IMR-90 (cell line): ENCODE measurements at regions not wholly inside any gene's neighbourhood (a gene's known extent, or its start where the extent isn't known, plus 50 kb on each side); places are given as distances from the start of the nearest gene placed in this dataset.

ENCODE experiments used
- ATAC-seq: fragments of 200-7000 bp; cut with Tn5 transposase; 2 replicates; pipeline ENCODE4 v1.9.1; 2020; ENCODE audit warnings: low read depth, mild to moderate bottlenecking, moderate library complexity
- BruUV-seq: library from RNA; stranded (reverse); fragments of 400-500 nt; replicated peaks from 2 replicates; lab custom pipeline; 2021; lab: Mats Ljungman, UMichigan
- CTCF ChIA-PET: fragments of 300-600 bp; formaldehyde crosslinking; extraction: SDS; loops from one replicate; lab custom pipeline; 2021; ENCODE audit warnings: antibody characterized with exemption; lab: Yijun Ruan, JAX
- POLR2A ChIA-PET: fragments of 300-600 bp; sonication (Branson Sonifier 250); formaldehyde crosslinking; loops from one replicate; lab custom pipeline; 2022; ENCODE audit warnings: antibody characterized with exemption; ENCODE audit not compliant: unreplicated experiment; lab: Charles Lee
- DNase-seq: peaks from one replicate; pipeline ENCODE4 v3.0.0; 2013
- H2AFZ ChIP-seq: replicated peaks from 2 replicates; pipeline ENCODE3; 2013; ENCODE audit warnings: low read length, mild to moderate bottlenecking; ENCODE audit not compliant: poor library complexity
- H2AK5ac ChIP-seq: 2 replicates; pipeline ENCODE4 v1.6.1; 2013; ENCODE audit warnings: low read depth, low read length, inconsistent platforms
- H2AK9ac ChIP-seq: replicated peaks from 2 replicates; pipeline ENCODE3; 2013; ENCODE audit warnings: mild to moderate bottlenecking, low read depth, low read length, moderate library complexity; ENCODE audit not compliant: poor library complexity
- H2BK120ac ChIP-seq: 2 replicates; pipeline ENCODE4 v1.6.1; 2013; ENCODE audit warnings: low read depth, low read length, inconsistent platforms
- H2BK15ac ChIP-seq: 3 replicates; pipeline ENCODE4 v1.6.1; 2013; ENCODE audit warnings: low read depth, low read length, inconsistent platforms
- H2BK20ac ChIP-seq: 2 replicates; pipeline ENCODE4 v1.6.1; 2013; ENCODE audit warnings: low read depth, mild to moderate bottlenecking, inconsistent platforms, low read length, moderate library complexity
- H2BK5ac ChIP-seq: 2 replicates; pipeline ENCODE4 v1.6.1; 2013; ENCODE audit warnings: mild to moderate bottlenecking, low read depth, low read length, inconsistent platforms; ENCODE audit not compliant: poor library complexity, severe bottlenecking
- H3K14ac ChIP-seq: replicated peaks from 2 replicates; pipeline ENCODE4 v1.6.1; 2013; ENCODE audit warnings: low read depth, low read length, inconsistent platforms
- H3K18ac ChIP-seq: 2 replicates; pipeline ENCODE4 v1.6.1; 2013; ENCODE audit warnings: low read depth, low read length, control low read depth
- H3K23ac ChIP-seq: 2 replicates; pipeline ENCODE4 v1.6.1; 2013; ENCODE audit warnings: low read depth, low read length, inconsistent platforms
- H3K27ac ChIP-seq: 2 replicates; pipeline ENCODE4 v1.5.1; 2013; ENCODE audit warnings: mild to moderate bottlenecking, control low read depth, low read length; ENCODE audit not compliant: insufficient read depth
- H3K27me3 ChIP-seq: 2 replicates; pipeline ENCODE4 v1.6.1; 2013; ENCODE audit warnings: low read length; ENCODE audit not compliant: control insufficient read depth, insufficient read depth
- H3K36me3 ChIP-seq: 2 replicates; pipeline ENCODE4 v1.6.1; 2013; ENCODE audit warnings: low read length, mixed read lengths; ENCODE audit not compliant: control insufficient read depth, insufficient read depth
- H3K4ac ChIP-seq: 2 replicates; pipeline ENCODE4 v1.6.1; 2013; ENCODE audit warnings: low read depth, low read length, inconsistent platforms
- H3K4me1 ChIP-seq: 2 replicates; pipeline ENCODE4 v1.6.1; 2013; ENCODE audit warnings: low read length, mixed read lengths; ENCODE audit not compliant: control insufficient read depth, insufficient read depth
- H3K4me2 ChIP-seq: 2 replicates; pipeline ENCODE4 v1.6.1; 2013; ENCODE audit warnings: low read depth, mild to moderate bottlenecking, control low read depth, low read length, moderate library complexity
- H3K4me3 ChIP-seq: 2 replicates; pipeline ENCODE4 v1.5.1; 2013; ENCODE audit warnings: low read depth, mild to moderate bottlenecking, control low read depth, low read length, moderate library complexity; ENCODE audit not compliant: insufficient read depth
- H3K56ac ChIP-seq: 2 replicates; pipeline ENCODE4 v1.6.1; 2013; ENCODE audit warnings: low read length, inconsistent platforms; ENCODE audit not compliant: insufficient read depth; ENCODE audit errors: extremely low read depth
- H3K79me1 ChIP-seq, 2 experiments: 2 replicates each; pipeline ENCODE4 v1.6.1; 2013; ENCODE audit warnings: low read length in 2 of 2, inconsistent platforms in 1 of 2, low read depth in 1 of 2
- H3K9ac ChIP-seq: 2 replicates; pipeline ENCODE4 v1.6.1; 2013; ENCODE audit warnings: low read depth, low read length, control low read depth
- H3K9me1 ChIP-seq: 2 replicates; pipeline ENCODE4 v1.6.1; 2013; ENCODE audit warnings: low read length, inconsistent platforms; ENCODE audit not compliant: insufficient read depth
- H3K9me3 ChIP-seq: 2 replicates; pipeline ENCODE4 v1.6.1; 2013; ENCODE audit warnings: low read length; ENCODE audit not compliant: control insufficient read depth, insufficient read depth
- H4K20me1 ChIP-seq: 2 replicates; pipeline ENCODE4 v1.6.1; 2013; ENCODE audit warnings: low read length, inconsistent platforms; ENCODE audit not compliant: insufficient read depth
- H4K5ac ChIP-seq: 2 replicates; pipeline ENCODE4 v1.6.1; 2013; ENCODE audit warnings: mild to moderate bottlenecking, low read depth, low read length, control low read depth
- H4K8ac ChIP-seq, 2 experiments: 2 replicates each; pipeline ENCODE4 v1.6.1; 2013; ENCODE audit warnings: low read depth in 2 of 2, low read length in 2 of 2, control low read depth in 1 of 2, inconsistent platforms in 1 of 2
- H4K91ac ChIP-seq: 2 replicates; pipeline ENCODE4 v1.6.1; 2013; ENCODE audit warnings: low read depth, low read length, inconsistent platforms; ENCODE audit not compliant: insufficient read depth
- BHLHE40 ChIP-seq: fragments of 150-350 bp; IDR thresholded peaks from 2 replicates; pipeline ENCODE4 v1.6.1; 2016; ENCODE audit warnings: mild to moderate bottlenecking, low read depth, low read length
- CEBPB ChIP-seq: IDR thresholded peaks from 2 replicates; pipeline ENCODE4 v1.6.1; 2012; ENCODE audit warnings: low read depth, low read length, improper control_type of control experiment
- CHD1 ChIP-seq: IDR thresholded peaks from 2 replicates; pipeline ENCODE4 v1.6.1; 2012; ENCODE audit warnings: low read depth, low read length, improper control_type of control experiment
- FOS ChIP-seq: fragments of 150-350 bp; IDR thresholded peaks from 2 replicates; pipeline ENCODE4 v1.6.1; 2016; ENCODE audit warnings: low read depth, low read length
- MAFK ChIP-seq: IDR thresholded peaks from 2 replicates; pipeline ENCODE4 v1.6.1; 2012; ENCODE audit warnings: low read depth, low read length, improper control_type of control experiment
- MAZ ChIP-seq: IDR thresholded peaks from 2 replicates; pipeline ENCODE4 v1.6.1; 2012; ENCODE audit warnings: low read depth, mild to moderate bottlenecking, low read length, improper control_type of control experiment, moderate library complexity, borderline replicate concordance
- MXI1 ChIP-seq: IDR thresholded peaks from 2 replicates; pipeline ENCODE4 v1.6.1; 2012; ENCODE audit warnings: low read depth, mild to moderate bottlenecking, low read length, moderate library complexity, borderline replicate concordance
- NFE2L2 ChIP-seq: fragments of 150-350 bp; IDR thresholded peaks from 2 replicates; pipeline ENCODE4 v1.6.1; 2016; ENCODE audit warnings: low read depth, mild to moderate bottlenecking, low read length
- POLR2A ChIP-seq: IDR thresholded peaks from 2 replicates; pipeline ENCODE4 v1.6.1; 2012; ENCODE audit warnings: mild to moderate bottlenecking, low read depth, low read length
- RAD21 ChIP-seq: IDR thresholded peaks from 2 replicates; pipeline ENCODE4 v1.6.1; 2012; ENCODE audit warnings: low read length, improper control_type of control experiment
- RCOR1 ChIP-seq: IDR thresholded peaks from 2 replicates; pipeline ENCODE4 v1.6.1; 2012; ENCODE audit warnings: mild to moderate bottlenecking, low read length, improper control_type of control experiment; ENCODE audit not compliant: insufficient replicate concordance
- RFX5 ChIP-seq: IDR thresholded peaks from 2 replicates; pipeline ENCODE4 v1.8.0; 2012; ENCODE audit warnings: low read depth, mild to moderate bottlenecking, low read length, moderate library complexity
- SMC3 ChIP-seq: fragments of 150-350 bp; IDR thresholded peaks from 2 replicates; pipeline ENCODE4 v1.6.1; 2016; ENCODE audit warnings: low read depth, mild to moderate bottlenecking, antibody characterized with exemption, low read length, moderate library complexity
- WGBS, 2 experiments: methylation state at CpG; one replicate each; pipeline versions ENCODE4 v1.1.5 to v1.1.7; 2013; ENCODE audit warnings: missing lambda C conversion rate in 2 of 2; ENCODE audit not compliant: insufficient read length in 1 of 2; ENCODE audit errors: extremely low coverage in 2 of 2; 5-methylcytosine and 5-hydroxymethylcytosine counted together
- dilution Hi-C: fragments of 300-500 bp; cut with HindIII; formaldehyde crosslinking; loops from one replicate; pipeline ENCODE4 v1.14.3; 2018; ENCODE audit warnings: low sequenced_read_pairs; ENCODE audit not compliant: unreplicated experiment
- in situ Hi-C: fragments of 300-500 bp; cut with MboI; formaldehyde crosslinking; loops from 3 replicates; pipeline ENCODE4 v1.14.3; 2019; ENCODE audit warnings: low sequenced_read_pairs, inconsistent platforms, mixed read lengths
- intact Hi-C: fragments of 100-400 bp; cut with micrococcal nuclease; formaldehyde crosslinking; loops from 2 replicates; pipeline ENCODE4 v1.10.0; 2022
- TF ChIP-seq, protein P1 (sequence below): fragments of 150-350 bp; IDR thresholded peaks from 2 replicates; pipeline ENCODE4 v1.6.1; 2016; ENCODE audit warnings: low read depth, mild to moderate bottlenecking, low read length, moderate library complexity, borderline replicate concordance
- TF ChIP-seq, protein P2 (sequence below): fragments of 150-350 bp; IDR thresholded peaks from 2 replicates; pipeline ENCODE4 v1.6.1; 2017; ENCODE audit warnings: mild to moderate bottlenecking, antibody characterized with exemption, low read length, low read depth
- TF ChIP-seq, protein P3 (sequence below): conservative IDR thresholded peaks from 2 replicates; pipeline ENCODE4 v1.5.1; 2012; ENCODE audit warnings: mild to moderate bottlenecking, low read depth, low read length, improper control_type of control experiment

DNA sequence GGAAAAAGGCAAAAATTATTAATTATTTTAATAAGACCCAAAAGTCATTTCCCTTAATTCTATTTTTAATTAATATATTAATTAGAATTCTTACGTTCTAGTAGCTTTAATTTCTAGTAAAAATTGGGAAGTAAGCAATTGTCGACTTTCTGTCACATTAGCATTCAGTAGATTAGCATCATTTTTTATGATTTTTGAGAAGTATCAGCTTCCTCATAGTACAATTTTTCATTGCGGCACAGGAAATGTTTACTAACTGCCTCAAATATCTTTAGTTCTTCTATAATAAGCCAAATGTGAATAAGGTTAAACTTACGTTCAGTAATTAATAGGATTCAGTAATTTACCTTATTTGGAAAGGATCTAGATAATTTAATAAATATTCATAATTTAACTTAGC is 687.4 kb downstream of the EPM2A start:
- WGBS, 2 experiments = no CpG with 5 or more reads among the region's 4 CpGs
- ATAC-seq (no peak), DNase-seq (no peak)
- H3K9me1 ChIP-seq = peaks cover 6% of the 10 kb centered on the region
- no peak overlapping the region for H3K23ac ChIP-seq
- TF ChIP-seq CEBPB (no peak), SMC3 (no peak), CHD1 (no peak), MAFK (no peak), MXI1 (no peak), POLR2A (no peak), MAZ (no peak), FOS (no peak), BHLHE40 (no peak), RFX5 (no peak), NFE2L2 (no peak), RAD21 (no peak), RCOR1 (no peak)
- TF ChIP-seq, protein P1, sequence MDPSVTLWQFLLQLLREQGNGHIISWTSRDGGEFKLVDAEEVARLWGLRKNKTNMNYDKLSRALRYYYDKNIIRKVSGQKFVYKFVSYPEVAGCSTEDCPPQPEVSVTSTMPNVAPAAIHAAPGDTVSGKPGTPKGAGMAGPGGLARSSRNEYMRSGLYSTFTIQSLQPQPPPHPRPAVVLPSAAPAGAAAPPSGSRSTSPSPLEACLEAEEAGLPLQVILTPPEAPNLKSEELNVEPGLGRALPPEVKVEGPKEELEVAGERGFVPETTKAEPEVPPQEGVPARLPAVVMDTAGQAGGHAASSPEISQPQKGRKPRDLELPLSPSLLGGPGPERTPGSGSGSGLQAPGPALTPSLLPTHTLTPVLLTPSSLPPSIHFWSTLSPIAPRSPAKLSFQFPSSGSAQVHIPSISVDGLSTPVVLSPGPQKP = no peak
- TF ChIP-seq, protein P2, sequence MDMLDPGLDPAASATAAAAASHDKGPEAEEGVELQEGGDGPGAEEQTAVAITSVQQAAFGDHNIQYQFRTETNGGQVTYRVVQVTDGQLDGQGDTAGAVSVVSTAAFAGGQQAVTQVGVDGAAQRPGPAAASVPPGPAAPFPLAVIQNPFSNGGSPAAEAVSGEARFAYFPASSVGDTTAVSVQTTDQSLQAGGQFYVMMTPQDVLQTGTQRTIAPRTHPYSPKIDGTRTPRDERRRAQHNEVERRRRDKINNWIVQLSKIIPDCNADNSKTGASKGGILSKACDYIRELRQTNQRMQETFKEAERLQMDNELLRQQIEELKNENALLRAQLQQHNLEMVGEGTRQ = no peak
- TF ChIP-seq, protein P3, sequence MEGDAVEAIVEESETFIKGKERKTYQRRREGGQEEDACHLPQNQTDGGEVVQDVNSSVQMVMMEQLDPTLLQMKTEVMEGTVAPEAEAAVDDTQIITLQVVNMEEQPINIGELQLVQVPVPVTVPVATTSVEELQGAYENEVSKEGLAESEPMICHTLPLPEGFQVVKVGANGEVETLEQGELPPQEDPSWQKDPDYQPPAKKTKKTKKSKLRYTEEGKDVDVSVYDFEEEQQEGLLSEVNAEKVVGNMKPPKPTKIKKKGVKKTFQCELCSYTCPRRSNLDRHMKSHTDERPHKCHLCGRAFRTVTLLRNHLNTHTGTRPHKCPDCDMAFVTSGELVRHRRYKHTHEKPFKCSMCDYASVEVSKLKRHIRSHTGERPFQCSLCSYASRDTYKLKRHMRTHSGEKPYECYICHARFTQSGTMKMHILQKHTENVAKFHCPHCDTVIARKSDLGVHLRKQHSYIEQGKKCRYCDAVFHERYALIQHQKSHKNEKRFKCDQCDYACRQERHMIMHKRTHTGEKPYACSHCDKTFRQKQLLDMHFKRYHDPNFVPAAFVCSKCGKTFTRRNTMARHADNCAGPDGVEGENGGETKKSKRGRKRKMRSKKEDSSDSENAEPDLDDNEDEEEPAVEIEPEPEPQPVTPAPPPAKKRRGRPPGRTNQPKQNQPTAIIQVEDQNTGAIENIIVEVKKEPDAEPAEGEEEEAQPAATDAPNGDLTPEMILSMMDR = no peak
- H3K9me3 ChIP-seq = no peaks in the 10 kb centered on the region
- H3K4me1 ChIP-seq = peaks cover 4% of the 10 kb centered on the region; the same call in 1 of the 2 replicates
- H3K18ac ChIP-seq = no peak overlapping the region
- intact Hi-C loops = loop anchor here (2.0 kb wide), 1 partner anchor 17 kb away; no protein-coding TSS in a partner anchor
- H4K91ac ChIP-seq = no peak overlapping the region
- H3K27me3 ChIP-seq = no peaks in the 10 kb centered on the region
- H4K5ac ChIP-seq = no peak overlapping the region
- in situ Hi-C loops = no loop called here
- H3K27ac ChIP-seq = no peak overlapping the region
- H3K9ac ChIP-seq = no peak overlapping the region
- H2BK15ac ChIP-seq = no peak overlapping the region
- no peak overlapping the region for H3K56ac ChIP-seq
- no peak overlapping the region for H3K4me2 ChIP-seq
- no peaks in the 10 kb centered on the region for H4K20me1 ChIP-seq
- no peaks in the 10 kb centered on the region for H3K36me3 ChIP-seq
- dilution Hi-C loops = no loop called here
- H4K8ac ChIP-seq = no peak overlapping the region
- no peaks in the 10 kb centered on the region for H3K79me1 ChIP-seq
- no peak overlapping the region for H2AK9ac ChIP-seq
- no peak overlapping the region for H2BK120ac ChIP-seq
- BruUV-seq = no TSS peak
- CTCF ChIA-PET = no interaction called here
- H2AK5ac ChIP-seq = no peak overlapping the region
- no peak overlapping the region for H2BK20ac ChIP-seq
- no peak overlapping the region for H3K14ac ChIP-seq
- H2BK5ac ChIP-seq = no peak overlapping the region
- H3K4ac ChIP-seq = no peak overlapping the region
- no peak overlapping the region for H2AFZ ChIP-seq
- POLR2A ChIA-PET = no interaction called here
- H3K4me3 ChIP-seq = no peak overlapping the region
